HFFc6 (cell line): ENCODE measurements at regions not wholly inside any gene's neighbourhood (a gene's known extent, or its start where the extent isn't known, plus 50 kb on each side); places are given as distances from the start of the nearest gene placed in this dataset.

ENCODE experiments used
- DNase-seq: peaks from one replicate; pipeline ENCODE4 v3.0.0-alpha.2; 2018
- H3K27ac Mint-ChIP-seq: 2 replicates; pipeline ENCODE4 v1.8.0; 2020; ENCODE audit warnings: mild to moderate bottlenecking, mixed read lengths
- H3K27me3 Mint-ChIP-seq: 2 replicates; pipeline ENCODE4 v1.8.0; 2021; ENCODE audit warnings: mild to moderate bottlenecking, moderate library complexity, mixed read lengths; ENCODE audit not compliant: insufficient read depth
- H3K36me3 Mint-ChIP-seq: 2 replicates; pipeline ENCODE4 v1.8.0; 2021; ENCODE audit warnings: low read depth, mixed read lengths
- H3K4me1 Mint-ChIP-seq: 2 replicates; pipeline ENCODE4 v1.8.0; 2020; ENCODE audit warnings: low read depth, mixed read lengths
- H3K4me3 Mint-ChIP-seq: 2 replicates; pipeline ENCODE4 v1.8.0; 2020; ENCODE audit warnings: mild to moderate bottlenecking, moderate library complexity, mixed read lengths
- H3K9me3 Mint-ChIP-seq: 2 replicates; pipeline ENCODE4 v1.8.0; 2020; ENCODE audit warnings: mild to moderate bottlenecking, mixed read lengths
- TF ChIP-seq, protein P1 (sequence below): fragments of 200-600 bp; sonication (generic); IDR thresholded peaks from 2 replicates; pipeline ENCODE4 v1.5.0; 2021; ENCODE audit warnings: antibody characterized with exemption, mild to moderate bottlenecking

DNA sequence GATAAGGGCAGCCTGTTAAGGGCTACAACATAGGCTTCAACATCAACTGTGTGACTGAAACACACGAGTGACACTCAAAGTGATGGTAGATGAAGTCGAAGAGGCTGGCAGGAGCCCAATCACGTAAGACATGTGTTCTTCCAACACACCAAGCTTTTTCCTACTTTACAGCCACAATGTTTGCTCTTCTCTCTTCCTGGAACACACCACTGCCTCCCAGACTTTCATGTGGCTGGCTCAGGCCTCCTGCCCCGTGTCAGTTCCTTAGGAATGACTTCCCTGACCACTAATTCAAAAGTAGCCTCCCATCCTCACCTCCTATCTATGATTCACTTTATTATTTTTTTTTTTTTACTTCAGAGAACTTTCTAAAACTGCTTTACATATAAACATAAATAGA lies 209.2 kb downstream of the GPAM start:
- TF ChIP-seq, protein P1, sequence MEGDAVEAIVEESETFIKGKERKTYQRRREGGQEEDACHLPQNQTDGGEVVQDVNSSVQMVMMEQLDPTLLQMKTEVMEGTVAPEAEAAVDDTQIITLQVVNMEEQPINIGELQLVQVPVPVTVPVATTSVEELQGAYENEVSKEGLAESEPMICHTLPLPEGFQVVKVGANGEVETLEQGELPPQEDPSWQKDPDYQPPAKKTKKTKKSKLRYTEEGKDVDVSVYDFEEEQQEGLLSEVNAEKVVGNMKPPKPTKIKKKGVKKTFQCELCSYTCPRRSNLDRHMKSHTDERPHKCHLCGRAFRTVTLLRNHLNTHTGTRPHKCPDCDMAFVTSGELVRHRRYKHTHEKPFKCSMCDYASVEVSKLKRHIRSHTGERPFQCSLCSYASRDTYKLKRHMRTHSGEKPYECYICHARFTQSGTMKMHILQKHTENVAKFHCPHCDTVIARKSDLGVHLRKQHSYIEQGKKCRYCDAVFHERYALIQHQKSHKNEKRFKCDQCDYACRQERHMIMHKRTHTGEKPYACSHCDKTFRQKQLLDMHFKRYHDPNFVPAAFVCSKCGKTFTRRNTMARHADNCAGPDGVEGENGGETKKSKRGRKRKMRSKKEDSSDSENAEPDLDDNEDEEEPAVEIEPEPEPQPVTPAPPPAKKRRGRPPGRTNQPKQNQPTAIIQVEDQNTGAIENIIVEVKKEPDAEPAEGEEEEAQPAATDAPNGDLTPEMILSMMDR, result no peak
- H3K27ac Mint-ChIP-seq, result no peak overlapping the region
- H3K9me3 Mint-ChIP-seq, result peaks cover 36% of the 10 kb centered on the region
- DNase-seq, result no peak
- peaks cover 4% of the 10 kb centered on the region; the same call in 1 of the 2 replicates for H3K27me3 Mint-ChIP-seq
- H3K4me1 Mint-ChIP-seq, result no peaks in the 10 kb centered on the region
- no peaks in the 10 kb centered on the region for H3K36me3 Mint-ChIP-seq
- no peak overlapping the region for H3K4me3 Mint-ChIP-seq

DNA sequence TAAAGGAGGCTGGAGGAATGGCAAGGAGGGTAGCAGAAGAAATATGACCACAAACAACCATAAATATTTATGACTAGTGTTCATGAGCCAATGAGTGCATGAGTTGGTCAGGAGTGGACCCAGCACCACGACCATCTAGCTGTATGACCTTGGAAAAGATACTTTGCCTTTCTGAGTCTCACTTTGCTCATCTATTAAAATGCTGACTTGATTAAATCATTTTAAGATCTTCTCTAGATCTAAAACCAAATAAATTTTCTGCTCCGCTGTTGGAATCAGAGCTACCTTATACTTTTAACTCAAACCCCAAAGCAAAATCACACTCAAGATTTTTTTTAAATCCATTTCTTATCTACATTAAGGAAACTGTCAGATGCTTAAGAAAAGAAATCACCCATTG lies 207.0 kb downstream of the GPAM start:
- no peak overlapping the region for H3K27ac Mint-ChIP-seq
- H3K9me3 Mint-ChIP-seq, result peaks cover 39% of the 10 kb centered on the region
- H3K36me3 Mint-ChIP-seq, result no peaks in the 10 kb centered on the region
- H3K27me3 Mint-ChIP-seq, result peaks cover 2% of the 10 kb centered on the region; the same call in 1 of the 2 replicates
- no peaks in the 10 kb centered on the region for H3K4me1 Mint-ChIP-seq
- no peak overlapping the region for H3K4me3 Mint-ChIP-seq
- TF ChIP-seq, protein P1, result no peak
- no peak for DNase-seq

DNA sequence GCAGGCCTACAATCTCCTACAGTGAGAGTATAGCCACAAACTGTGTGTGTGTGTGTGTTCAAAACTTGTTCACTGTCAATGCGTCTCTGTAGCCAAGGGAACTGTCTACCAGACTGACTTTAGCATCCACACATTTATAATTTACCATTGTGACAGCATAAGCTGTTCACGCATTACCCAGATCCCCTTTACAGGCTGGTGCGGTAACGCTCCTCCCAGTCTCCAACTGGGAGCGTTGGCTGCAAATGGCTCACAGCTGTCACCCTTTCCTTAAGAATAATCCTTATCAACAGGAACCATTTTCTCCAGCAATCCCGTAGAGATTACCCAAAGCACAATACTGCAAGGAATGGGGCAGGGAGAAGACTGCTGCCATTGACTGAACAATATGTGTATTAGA lies 199.5 kb downstream of the GPAM start:
- Mint-ChIP-seq H3K36me3 (no peaks in the 10 kb centered on the region), H3K4me1 (no peaks in the 10 kb centered on the region), H3K27ac (no peak overlapping the region), H3K9me3 (peaks cover 59% of the 10 kb centered on the region), H3K4me3 (no peak overlapping the region), H3K27me3 (peaks cover 1% of the 10 kb centered on the region; the same call in 1 of the 2 replicates)
- TF ChIP-seq, protein P1, result no peak
- no peak for DNase-seq

DNA sequence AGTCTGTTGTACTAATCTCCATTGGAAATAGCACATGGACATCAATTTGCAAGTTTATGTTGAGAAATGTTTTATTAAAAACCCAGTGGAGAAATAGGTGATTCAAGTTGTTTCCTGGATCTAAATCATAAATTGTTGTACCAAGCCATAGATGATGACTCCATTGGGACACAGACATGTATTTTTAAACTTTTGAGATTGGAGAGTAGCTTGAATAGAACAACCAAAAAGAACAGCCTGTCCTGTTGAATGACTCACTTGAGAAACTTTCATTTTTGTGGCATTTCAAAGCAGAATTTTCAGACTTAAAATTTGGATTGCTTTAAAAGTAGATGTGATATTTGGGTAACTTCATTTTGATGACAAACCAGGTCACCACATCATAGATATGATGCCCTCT lies 197.5 kb downstream of the GPAM start:
- TF ChIP-seq, protein P1, result no peak
- Mint-ChIP-seq H3K4me3 (no peak overlapping the region), H3K4me1 (no peaks in the 10 kb centered on the region), H3K27me3 (no peaks in the 10 kb centered on the region), H3K36me3 (no peaks in the 10 kb centered on the region), H3K27ac (no peak overlapping the region), H3K9me3 (peaks cover 48% of the 10 kb centered on the region)
- no peak for DNase-seq

DNA sequence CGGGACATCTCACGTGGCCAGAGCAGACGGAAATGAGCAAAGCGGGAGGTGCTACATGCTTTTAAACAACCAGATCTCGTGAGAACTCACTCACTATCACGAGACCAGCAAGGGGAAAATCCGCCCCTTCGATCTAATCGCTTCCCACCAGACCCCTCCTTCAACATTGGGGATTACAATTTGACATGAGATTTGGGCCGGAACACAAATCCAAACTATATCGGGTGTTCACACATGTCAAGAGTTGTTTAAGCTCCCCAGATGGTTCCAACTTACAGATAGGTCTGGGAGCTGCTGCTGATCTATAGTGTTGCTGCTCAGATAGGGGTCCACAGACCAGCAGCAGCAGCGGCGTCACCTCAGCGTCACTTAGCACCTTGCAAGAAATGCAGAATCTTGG lies 194.9 kb downstream of the GPAM start:
- Mint-ChIP-seq H3K27me3 (no peaks in the 10 kb centered on the region; the same call in 1 of the 2 replicates), H3K9me3 (peaks cover 40% of the 10 kb centered on the region), H3K36me3 (no peaks in the 10 kb centered on the region), H3K27ac (no peak overlapping the region), H3K4me3 (no peak overlapping the region), H3K4me1 (no peaks in the 10 kb centered on the region)
- no peak for DNase-seq
- TF ChIP-seq, protein P1, result no peak
